AG08396 (cell line): ENCODE measurements at regions not wholly inside any gene's neighbourhood (a gene's known extent, or its start where the extent isn't known, plus 50 kb on each side); places are given as distances from the start of the nearest gene placed in this dataset.
"Not testable (repeated sequence)": the region's sequence is repeated elsewhere in the genome, so short reads cannot be mapped to it uniquely, and the experiment has no call there.

ENCODE experiments used
- DNase-seq: peaks from one replicate; pipeline ENCODE4 v3.0.0; 2012; ENCODE audit warnings: low spot score, mixed read lengths

DNA sequence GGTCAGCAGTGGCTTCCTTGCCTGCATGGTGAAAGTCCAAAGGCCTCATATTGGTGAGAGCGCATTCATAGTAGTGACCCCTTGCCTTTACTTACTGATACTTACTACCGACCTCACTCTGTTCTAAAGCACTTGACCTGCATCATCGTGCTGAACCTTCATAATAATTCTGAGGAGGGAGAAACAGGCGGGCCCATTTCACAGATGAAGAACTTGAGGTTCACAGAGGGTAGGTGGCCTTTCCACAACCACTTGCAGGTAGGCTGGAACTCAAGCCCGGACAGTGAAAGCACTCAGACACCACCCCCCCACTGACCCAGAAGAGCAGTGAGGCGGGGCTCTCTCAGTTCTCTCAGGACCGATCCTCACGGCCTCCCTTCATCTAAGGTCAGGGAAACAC lies 149.4 kb upstream of the CHST15 start:
- DNase-seq, result no peak

DNA sequence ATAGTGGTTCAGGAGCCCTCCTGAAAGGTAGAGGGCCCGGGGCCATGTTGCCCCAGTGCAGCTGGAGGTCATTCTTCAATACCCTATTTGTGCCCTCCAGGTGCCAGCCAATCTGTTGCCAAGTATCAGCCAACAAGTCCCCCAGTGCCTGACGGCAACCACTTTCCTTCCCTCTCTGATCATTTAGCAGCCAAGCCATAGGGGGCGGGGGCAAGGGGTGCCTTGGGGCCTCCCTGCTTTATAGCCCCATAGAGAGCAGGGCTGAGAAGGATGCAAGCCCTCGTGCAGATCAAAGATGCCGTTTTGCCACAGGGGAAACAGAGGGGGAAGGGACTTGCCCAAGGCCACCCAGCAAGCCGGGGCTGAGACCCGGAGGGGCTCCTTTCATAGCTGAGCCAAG lies 149.0 kb upstream of the CHST15 start:
- DNase-seq, result no peak

DNA sequence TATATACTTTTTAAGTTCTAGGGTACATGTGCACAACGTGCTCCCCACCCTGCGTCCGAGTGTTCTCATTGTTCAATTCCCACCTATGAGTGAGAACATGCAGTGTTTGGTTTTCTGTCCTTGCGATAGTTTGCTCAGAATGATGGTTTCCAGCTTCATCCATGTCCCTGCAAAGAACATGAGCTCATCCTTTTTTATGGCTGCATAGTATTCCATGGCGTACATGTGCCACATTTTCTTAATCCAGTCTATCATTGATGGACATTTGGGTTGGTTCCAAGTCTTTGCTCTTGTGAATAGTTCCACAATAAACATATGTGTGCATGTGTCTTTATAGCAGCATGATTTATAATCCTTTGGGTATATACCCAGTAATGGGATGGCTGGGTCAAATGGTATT lies 148.1 kb upstream of the CHST15 start:
- not testable (repeated sequence) for DNase-seq

DNA sequence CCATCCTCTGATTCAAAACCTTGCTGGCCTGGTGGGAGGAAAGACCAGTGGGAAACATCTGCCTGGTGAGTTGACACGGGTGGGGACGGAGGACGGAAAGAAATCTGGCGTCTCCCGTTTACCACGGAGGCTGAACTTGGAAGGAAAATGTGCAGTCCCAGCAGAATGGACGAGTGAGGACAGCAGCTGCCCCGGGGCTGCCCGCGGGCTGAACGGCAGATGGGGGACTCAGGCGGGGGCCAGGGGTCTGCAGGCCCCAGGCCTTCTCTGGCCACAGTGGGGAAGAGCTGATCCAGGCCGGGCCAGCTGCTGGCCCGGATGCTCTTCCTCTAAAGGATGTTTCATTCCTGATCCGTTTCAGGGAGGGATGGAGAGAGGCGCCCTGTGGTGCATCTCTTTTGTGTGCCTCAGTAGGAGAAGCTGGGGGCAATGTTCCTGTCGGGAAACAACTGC lies 147.5 kb upstream of the CHST15 start:
- no peak for DNase-seq

DNA sequence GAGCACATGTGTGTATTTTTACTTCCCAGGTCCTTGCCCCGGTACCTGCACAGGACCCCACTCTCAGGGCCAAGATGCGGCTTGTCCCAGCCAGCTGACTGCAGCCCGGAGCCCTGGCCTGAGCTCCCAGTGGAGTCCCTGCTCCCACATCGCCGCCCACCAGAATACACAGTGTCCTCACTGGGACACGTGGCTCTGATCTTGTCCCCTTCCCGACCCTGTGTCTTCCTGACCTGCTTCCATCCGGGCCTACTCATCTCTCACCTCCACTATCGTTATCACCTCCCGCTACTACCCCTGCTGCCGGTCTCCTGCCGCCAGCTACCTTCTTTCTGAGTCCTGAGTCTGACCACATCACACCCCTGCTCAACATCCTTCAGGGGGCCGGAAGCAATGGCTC lies 146.3 kb upstream of the CHST15 start:
- DNase-seq, result no peak

DNA sequence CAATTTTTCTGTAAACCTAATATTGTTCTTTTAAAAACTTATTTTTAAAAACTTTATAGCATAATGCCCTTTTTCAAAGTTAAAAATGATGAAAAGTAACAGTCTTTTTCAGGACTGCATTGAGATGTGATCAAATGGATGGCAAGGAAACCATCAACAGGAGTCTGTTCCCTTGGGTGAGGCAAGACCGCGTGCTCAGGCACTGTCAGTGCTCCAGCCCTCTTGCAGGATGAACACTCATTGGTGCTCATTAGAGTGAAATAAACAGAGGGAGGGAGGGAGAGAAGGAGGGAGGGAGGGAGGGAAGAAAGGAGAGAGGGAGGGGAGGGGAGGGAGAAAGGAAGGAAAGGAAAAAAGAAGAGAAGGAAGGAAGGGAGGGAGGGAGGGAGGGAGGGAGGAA lies 145.7 kb upstream of the CHST15 start:
- DNase-seq, result no peak

DNA sequence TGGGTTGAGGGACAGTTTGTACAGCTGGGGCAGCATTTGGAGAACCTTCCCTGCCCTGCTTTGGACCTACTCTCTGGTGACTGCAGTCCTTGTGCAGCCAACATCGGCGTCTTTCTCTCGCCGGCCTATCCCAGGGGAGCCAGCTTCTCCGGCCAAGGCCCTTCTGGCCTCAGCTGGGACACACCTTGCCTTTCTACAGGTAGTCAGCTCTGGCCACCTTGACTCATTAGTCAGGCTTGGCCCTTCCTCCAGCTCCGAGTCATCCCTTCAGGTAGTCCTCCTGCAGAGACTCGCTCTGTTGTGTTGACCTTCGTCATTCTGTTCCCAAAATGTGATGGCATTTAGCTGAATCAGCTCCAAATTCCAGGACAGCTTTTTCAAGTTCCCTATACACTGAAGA lies 145.0 kb upstream of the CHST15 start:
- DNase-seq, result no peak

DNA sequence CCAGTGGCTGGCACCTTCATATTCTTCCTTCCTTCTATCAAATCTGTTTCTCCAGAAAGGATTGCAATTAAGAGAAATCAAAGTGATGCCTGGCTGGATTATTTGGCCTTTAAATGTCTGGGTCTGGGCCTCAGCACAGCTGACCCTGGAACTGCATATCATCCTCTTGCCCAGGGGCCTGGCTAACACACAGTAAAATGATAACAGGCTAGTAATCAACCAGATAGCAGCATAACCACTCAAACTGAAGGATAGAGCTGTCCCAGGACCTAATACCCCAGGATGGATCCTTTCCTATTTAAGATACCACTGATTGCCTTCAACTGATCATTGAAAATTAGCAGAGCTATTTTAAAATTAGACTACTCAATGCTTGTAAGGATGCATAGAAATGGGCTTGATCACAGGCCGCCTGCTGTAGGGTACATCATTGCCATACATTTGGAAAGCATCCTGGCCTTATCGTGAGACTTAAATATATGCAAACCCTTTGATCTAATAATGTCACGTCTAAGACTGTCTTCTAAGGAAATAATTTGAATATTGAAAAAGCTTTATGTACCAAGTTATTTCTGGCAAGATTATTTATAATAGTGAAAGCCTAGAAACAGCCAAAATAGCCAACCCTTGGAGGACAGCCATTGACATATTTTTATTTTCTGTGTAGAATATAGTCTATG lies 144.0 kb upstream of the CHST15 start:
- no peak for DNase-seq

DNA sequence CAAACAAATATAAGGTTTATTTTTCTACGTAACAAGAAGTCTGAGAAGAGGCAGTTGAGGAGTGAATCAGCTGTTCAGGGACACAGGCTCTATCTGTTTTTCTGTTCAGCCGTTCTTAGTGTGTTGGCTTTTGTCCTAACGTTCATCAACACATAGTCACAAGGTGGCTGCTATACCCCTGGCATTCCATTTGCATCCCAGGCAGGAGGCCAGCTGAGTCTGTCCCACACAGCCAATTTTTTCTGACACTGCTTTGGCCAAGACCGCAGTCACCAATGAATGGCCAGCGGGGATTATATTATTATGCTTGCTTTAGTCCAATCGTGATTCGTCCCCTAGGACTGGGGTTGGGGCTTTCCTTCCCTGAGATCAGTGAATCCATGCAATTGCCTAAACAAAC lies 143.4 kb upstream of the CHST15 start:
- DNase-seq, result no peak

DNA sequence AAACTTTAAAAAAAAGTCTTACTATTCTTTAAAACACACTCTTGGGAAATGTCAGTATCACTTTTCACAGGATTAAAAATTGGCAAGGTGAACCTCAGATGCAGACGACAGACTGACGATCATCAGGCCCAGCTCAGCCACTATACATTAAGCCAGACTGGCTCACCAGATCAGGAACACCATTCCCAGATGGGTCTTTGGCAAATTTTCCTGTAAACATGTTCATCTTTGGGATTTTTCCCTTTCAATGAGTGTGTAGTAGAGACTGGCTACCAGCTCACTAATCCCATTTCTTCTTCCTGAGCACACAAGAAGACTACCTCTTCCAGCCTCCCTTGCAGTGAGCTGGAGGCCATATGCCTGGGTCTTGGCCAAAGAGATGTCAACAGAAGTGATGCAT lies 142.7 kb upstream of the CHST15 start:
- DNase-seq, result no peak

DNA sequence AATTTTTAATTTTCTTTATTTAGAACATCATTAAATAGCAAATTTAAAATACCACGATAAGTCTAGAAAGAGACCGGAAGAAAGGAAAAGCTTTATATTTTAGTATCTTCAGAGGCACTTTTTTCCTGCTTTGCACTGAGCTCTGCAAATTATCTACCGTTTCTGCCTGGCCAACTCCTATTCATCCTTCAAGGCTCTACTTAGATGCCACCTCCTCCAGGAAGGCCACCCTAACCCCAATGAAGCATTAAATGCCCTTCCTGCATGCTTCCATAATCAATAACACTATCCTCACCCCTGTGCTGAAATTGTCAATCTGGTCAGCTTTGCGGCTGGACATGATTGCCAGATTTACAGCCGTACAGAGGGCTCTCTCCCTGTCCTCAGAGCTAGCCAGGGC lies 141.8 kb upstream of the CHST15 start:
- DNase-seq, result no peak

DNA sequence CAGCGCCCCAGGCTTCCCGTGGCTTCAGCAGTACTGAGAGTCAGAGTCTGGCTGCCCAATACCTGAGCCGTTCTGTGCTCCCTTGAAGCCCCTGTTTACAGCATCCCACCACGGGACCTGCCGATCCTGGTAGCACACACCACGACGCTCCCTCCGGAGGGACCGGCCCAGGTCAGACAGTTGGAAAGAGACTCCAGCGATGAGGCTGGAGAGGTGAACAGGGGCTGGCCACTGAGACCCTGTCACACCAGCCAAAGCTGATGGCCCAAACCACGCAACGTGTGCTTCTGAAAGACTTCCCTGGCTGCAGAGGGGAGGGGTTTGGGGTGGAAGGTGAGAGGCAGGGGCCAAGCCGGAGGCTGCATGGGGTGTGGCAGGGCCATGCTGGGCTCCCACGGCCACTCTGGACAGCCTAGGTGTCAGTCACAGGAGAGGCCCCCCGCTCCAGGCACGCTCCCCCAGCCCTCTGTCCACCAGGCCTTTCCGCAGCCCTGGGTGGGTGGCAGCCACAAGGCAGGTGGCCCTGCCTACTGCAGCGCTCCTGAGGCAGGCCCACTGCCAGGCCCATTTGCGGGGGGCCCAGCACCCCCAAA lies 140.2 kb upstream of the CHST15 start:
- DNase-seq, result no peak

DNA sequence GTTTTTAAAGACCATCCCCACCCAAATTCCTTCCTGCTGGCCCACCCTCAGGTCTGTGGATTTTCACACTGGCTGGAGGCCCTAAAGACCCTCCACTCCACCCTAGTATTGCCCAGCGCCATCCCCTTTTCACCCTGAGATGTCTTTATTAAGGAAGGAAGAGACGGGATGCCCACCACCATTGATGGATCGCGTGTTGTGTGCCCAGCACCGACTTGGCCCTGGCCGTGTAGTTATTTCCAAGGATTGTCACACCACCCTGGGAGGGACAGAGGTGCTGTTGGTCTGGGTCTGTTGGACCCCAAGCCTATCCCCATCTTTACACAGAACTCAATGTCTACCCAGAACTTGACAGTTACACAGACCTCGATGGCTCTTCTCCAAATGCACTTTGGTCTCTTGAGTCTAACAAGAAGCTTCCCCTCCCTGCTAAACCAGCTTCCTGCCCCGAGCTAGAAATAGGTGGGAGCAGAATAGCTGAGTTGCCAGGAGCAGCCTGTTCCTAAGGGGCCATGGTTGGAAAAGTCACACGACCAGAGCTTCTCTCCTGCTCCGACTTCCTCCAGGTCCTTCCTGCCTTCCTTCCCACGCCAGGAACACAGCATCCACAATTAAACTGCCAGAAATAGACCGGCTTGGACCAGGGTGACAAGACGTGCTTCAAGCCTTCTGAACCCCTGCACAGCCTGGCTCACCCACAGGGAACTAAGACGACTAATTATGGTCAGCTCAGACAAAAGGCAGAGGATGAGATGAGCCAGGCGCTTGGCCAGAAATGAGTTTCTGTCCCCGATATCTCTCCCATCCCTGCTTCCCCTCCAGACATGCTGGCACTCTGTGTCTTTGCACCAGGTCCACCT lies 139.5 kb upstream of the CHST15 start:
- DNase-seq, result no peak

DNA sequence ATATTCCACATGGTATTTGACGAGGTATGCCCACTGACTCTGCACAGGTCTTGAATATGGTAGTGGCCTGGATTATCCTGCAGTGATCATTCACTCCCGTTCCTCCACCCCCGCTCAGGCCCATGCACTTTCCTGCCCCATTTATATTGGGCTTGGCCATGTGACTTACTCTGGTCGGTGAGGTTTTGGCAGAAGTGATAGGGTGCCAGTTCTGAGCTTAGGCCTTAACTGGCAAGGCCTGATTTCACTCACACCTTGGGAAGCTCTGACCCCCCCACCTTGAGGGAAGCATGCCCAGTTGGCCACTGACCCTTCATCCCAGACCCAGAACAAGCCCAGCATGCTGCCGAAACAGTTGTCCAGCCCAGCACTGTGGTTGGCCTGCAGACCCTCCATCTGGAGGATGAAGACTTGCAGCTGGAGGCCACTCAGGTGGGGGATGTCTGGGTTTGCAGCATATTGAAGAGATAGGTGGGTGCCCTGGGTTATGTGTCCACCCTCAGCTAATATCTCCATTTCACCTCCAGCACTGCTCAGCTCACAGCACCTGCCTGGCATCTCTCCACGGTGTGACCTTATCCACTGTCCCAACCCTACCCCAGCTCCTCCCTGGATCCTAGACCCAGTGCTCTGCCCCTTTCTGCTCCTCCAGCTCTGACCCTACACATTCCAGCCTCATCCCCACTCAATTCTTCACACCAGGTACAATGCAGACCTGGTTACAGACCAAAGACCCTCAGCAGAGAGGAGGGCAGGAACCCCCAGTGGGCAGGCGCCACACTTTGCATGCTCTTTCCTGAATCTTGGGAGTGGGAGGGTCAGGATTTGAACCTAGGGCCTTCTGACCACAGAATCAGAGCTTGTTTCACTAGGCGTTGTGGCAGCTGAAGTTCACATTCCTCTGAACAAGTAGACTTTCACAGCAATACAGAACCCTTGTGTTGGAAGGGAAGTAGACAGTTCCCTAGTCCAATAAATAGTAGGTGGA lies 138.1 kb upstream of the CHST15 start:
- no peak for DNase-seq

DNA sequence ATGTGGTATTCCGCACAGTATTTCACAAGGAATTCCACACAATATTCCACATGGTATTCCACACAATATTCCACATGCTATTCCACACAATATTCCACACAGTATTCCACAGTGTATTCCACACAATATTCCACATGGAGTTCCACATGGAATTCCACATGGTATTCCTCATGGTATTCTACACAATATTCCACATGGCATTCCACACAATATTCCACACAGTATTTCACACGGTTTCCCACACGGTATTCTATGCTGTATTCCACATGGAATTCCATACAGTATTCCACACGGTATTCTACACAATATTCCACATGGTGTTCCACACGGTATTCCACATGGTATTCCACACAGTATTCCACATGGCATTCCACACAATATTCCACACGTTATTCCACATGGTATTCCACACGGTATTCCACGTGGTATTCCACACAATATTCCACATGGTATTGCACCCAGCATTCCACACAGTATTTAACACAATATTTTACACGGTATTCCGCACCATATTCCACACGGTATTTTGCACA lies 137.3 kb upstream of the CHST15 start:
- DNase-seq, result no peak

DNA sequence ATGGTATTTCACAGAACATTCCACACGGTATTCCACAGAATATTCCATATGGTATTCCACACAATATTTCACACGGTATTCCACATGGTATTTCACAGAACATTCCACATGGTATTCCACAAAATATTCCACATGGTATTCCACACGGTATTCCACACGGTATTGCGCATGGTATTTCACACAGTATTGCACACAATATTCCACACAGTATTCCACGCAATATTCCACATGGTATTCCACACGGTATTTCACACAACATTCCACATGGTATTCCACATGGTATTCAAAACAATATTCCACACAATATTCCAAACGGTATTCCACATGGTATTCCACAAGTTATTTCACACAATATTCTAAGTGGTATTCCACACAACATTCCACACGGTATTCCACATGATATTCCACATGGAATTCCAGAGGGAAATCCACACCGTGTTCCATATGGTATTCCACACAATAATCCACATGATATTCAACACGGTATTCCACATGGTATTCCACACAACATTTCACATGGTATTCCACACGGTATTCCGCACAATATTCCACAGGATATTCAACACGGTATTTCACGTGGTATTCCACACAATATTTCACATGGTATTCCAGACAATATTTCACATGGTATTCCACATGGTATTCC lies 136.7 kb upstream of the CHST15 start:
- DNase-seq, result no peak

DNA sequence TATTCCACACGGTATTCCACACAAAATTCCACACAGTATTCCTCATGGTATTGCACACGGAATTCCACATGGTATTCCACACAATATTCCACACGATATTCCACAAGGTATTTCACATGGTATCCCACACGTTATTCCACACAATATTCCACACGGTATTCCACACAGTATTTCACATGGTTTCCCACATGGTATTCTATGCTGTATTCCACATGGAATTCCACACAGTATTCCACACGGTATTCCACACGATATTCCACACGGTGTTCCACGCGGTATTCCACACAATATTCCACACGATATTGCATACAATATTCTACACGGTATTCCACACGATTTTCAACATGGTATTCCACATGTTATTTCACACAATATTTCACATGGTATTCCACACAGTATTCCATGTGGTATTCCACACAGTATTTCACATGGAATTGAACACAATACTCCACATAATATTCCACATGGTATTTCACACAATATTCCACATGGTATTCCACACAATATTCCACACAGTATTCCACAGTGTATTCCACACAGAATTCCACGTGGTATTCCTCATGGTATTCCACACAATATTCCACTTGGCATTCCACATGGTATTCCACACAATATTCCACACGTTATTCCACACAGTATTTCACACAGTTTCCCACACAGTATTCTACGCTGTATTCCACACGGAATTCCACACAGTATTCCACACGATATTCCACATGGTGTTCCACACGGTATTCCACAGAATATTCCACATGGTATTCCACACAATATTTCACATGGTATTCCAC lies 136.0 kb upstream of the CHST15 start:
- DNase-seq, result no peak

DNA sequence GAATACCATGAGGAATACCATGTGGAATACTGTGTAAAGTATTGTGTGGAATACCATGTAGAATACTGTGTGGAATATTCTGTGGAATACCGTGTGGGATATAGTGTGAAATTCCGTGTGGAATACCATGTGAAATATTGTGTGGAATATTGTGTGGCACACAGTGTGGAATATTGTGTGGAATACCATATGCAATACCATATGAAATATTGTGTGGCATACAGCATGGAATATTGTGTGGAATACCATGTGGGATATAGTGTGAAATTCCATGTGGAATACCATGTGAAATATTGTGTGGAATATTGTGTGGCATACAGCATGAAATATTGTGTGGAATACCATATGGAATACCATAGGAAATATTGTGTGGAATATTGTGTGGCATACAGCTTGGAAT lies 135.1 kb upstream of the CHST15 start:
- DNase-seq, result no peak

DNA sequence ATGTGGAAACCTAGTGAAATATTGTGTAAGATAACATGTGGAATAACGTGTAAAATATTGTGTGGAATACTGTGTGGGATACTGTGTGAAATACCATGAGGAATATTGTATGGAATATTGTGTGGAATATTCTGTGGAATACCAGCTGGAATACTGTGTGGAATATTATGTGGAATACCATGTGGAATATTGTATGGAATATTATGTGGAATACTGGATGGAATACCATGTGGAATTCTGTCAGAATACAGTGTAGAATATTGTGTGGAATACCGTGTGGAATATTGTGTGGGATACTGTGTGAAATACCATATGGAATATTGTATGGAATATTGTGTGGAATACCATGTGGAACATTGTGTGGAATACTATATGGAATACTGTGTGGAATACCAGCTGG lies 134.6 kb upstream of the CHST15 start:
- no peak for DNase-seq
